CD14-positive monocyte (primary cell): ENCODE measurements at regions not wholly inside any gene's neighbourhood (a gene's known extent, or its start where the extent isn't known, plus 50 kb on each side); places are given as distances from the start of the nearest gene placed in this dataset.

Experiments
- DNase-seq, 3 donors: peaks; one replicate each; pipeline ENCODE4 v3.0.0-alpha.2; 2011 to 2022
- H2AFZ ChIP-seq: 2 replicates; pipeline ENCODE4 v1.6.0; 2012; ENCODE audit warnings: mild to moderate bottlenecking, low read depth, low read length, inconsistent platforms; ENCODE audit not compliant: insufficient read depth, poor library complexity, severe bottlenecking
- H3K27ac ChIP-seq, 2 donors: 1 replicate in 1 of 2; 2 replicates in 1 of 2; pipeline ENCODE4 v1.5.1; 2012 to 2013; ENCODE audit warnings: low read length in 2 of 2, control low read depth in 1 of 2, inconsistent platforms in 1 of 2, low read depth in 1 of 2, mild to moderate bottlenecking in 1 of 2
- H3K27me3 ChIP-seq, 2 donors: one replicate each; pipeline versions ENCODE4 v1.6.0 to v1.6.1; 2011 to 2013; ENCODE audit warnings: low read length in 2 of 2; ENCODE audit not compliant: control insufficient read depth in 2 of 2, insufficient read depth in 2 of 2
- H3K36me3 ChIP-seq, 2 donors: replicated peaks in 1 of 2; 1 replicate in 1 of 2; 2 replicates in 1 of 2; pipeline versions ENCODE4 v1.5.1 to v1.6.1; 2012 to 2013; ENCODE audit warnings: low read length in 2 of 2, control low read depth in 1 of 2, inconsistent platforms in 1 of 2, mild to moderate bottlenecking in 1 of 2; ENCODE audit not compliant: insufficient read depth in 2 of 2, control insufficient read depth in 1 of 2
- H3K4me1 ChIP-seq, 2 donors: 1 replicate in 1 of 2; 2 replicates in 1 of 2; pipeline versions ENCODE4 v1.5.1 to v1.6.1; 2012 to 2013; ENCODE audit warnings: low read length in 2 of 2, control low read depth in 1 of 2, inconsistent platforms in 1 of 2, mild to moderate bottlenecking in 1 of 2, moderate library complexity in 1 of 2; ENCODE audit not compliant: insufficient read depth in 2 of 2, control insufficient read depth in 1 of 2
- H3K4me2 ChIP-seq: replicated peaks from 2 replicates; pipeline ENCODE3; 2012; ENCODE audit warnings: low read length, moderate library complexity, mild to moderate bottlenecking; ENCODE audit not compliant: poor library complexity, severe bottlenecking; ENCODE audit errors: extremely low read depth
- H3K4me3 ChIP-seq, 3 experiments: fragments of 200-600 bp in 1 of 3; sonication (generic) in 1 of 3; replicated peaks in 1 of 3; 1 replicate in 2 of 3; 2 replicates in 1 of 3; pipeline ENCODE4 v1.5.1; 2011 to 2013; ENCODE audit warnings: low read length in 3 of 3, mild to moderate bottlenecking in 3 of 3, control low read depth in 2 of 3, low read depth in 2 of 3, inconsistent platforms in 1 of 3, moderate library complexity in 1 of 3
- H3K79me2 ChIP-seq: 2 replicates; pipeline ENCODE4 v1.6.0; 2012; ENCODE audit warnings: mild to moderate bottlenecking, control low read depth, inconsistent platforms, low read length, moderate library complexity; ENCODE audit not compliant: insufficient read depth
- H3K9ac ChIP-seq: 2 replicates; pipeline ENCODE4 v1.6.0; 2017; ENCODE audit warnings: low read length, mild to moderate bottlenecking; ENCODE audit not compliant: insufficient read depth, poor library complexity, severe bottlenecking
- H3K9me3 ChIP-seq, 2 donors: replicated peaks in 1 of 2; 1 replicate in 1 of 2; 2 replicates in 1 of 2; pipeline versions ENCODE4 v1.5.1 to v1.6.1; 2012 to 2013; ENCODE audit warnings: low read length in 2 of 2, control low read depth in 1 of 2; ENCODE audit not compliant: control insufficient read depth in 1 of 2, insufficient read depth in 1 of 2
- H4K20me1 ChIP-seq: 2 replicates; pipeline ENCODE4 v1.6.0; 2012; ENCODE audit warnings: mild to moderate bottlenecking, low read length, control low read depth, moderate library complexity; ENCODE audit not compliant: insufficient read depth
- H3K27ac Mint-ChIP-seq, 7 donors: one replicate each; pipeline ENCODE4 v1.8.0; 2020; ENCODE audit warnings: mild to moderate bottlenecking in 7 of 7, mixed read lengths in 7 of 7, moderate library complexity in 6 of 7, inconsistent platforms in 2 of 7
- H3K27me3 Mint-ChIP-seq, 3 donors: one replicate each; pipeline ENCODE4 v1.8.0; 2021 to 2022; ENCODE audit warnings: low read depth in 3 of 3, mild to moderate bottlenecking in 3 of 3, mixed read lengths in 3 of 3, moderate library complexity in 3 of 3, inconsistent platforms in 1 of 3
- H3K36me3 Mint-ChIP-seq, 2 donors: one replicate each; pipeline ENCODE4 v1.8.0; 2020; ENCODE audit warnings: mixed read lengths in 2 of 2, inconsistent platforms in 1 of 2, mild to moderate bottlenecking in 1 of 2
- H3K4me1 Mint-ChIP-seq: one replicate; pipeline ENCODE4 v1.8.0; 2020; ENCODE audit warnings: mild to moderate bottlenecking, mixed read lengths
- H3K4me3 Mint-ChIP-seq, 2 donors: one replicate each; pipeline ENCODE4 v1.8.0; 2020; ENCODE audit warnings: mild to moderate bottlenecking in 2 of 2, mixed read lengths in 2 of 2, moderate library complexity in 1 of 2
- H3K9me3 Mint-ChIP-seq, 7 donors: one replicate each; pipeline ENCODE4 v1.8.0; 2020 to 2022; ENCODE audit warnings: mixed read lengths in 7 of 7, mild to moderate bottlenecking in 6 of 7, moderate library complexity in 6 of 7, inconsistent platforms in 2 of 7
- WGBS: methylation state at CpG from one replicate; pipeline ENCODE4 v1.1.5; 2013; ENCODE audit warnings: missing lambda C conversion rate; ENCODE audit not compliant: insufficient coverage; 5-methylcytosine and 5-hydroxymethylcytosine counted together
- intact Hi-C, 2 donors: fragments of 100-400 bp; cut with micrococcal nuclease; formaldehyde crosslinking; loops; one replicate each; pipeline versions ENCODE4 v1.15.0 to v1.15.1; 2023
- TF ChIP-seq, protein P1 (sequence below): fragments of 200-600 bp; IDR thresholded peaks from one replicate; pipeline ENCODE4 v1.8.0; 2022; ENCODE audit warnings: antibody characterized with exemption, mild to moderate bottlenecking

DNA sequence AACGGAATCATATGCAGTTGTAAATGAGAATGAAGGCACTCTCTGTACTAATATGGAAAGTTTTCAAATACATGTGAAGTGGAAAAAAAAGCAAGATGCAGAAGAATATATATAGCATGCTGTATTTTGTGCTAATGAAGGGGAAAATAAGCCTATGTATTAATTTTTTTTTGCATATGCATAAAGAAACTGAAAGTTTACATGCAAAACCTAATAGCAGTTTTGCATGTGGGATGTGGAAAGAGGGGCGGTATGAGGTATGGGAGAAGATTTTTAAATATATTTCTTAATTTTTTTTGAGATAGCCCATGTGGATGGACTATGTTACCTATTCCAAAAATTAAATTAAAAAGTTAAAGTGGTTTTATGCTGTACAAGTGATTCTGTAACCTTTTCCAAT, 83.7 kb upstream of the IL12B start:
- peaks cover 14 to 16% of the 10 kb centered on the region in 2 donors for H3K4me1 ChIP-seq

DNA sequence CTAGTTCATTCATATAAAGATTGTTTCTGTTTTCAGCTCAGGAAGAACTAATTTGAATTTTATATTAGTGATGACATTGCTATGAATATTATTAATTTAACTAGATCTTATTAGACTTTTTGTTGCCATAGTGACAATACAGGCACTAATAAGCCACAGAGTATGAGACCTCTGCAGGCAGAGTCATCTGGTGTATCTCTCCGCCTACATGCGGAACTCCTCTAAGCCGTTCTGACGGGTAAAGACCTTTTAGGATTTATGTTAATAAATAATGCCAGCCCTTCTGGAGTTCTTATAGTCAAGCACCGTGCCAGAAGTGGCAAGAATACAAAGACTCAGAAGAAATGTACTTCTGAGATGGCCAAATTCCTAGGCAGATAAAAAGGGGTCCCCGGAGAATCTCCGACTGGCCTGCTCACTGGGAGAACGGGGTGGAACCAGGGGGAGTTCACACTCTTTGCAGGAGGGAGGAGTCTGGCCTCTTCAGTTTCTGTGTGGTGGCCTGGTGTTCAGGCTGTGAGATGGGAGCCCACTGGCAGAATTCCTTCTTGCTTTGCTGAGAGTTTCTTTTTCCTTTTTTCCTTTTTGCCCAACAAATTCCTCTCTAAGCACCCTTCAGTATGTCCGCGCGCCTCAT, 85.1 kb upstream of the IL12B start:
- Histone ChIP-seq H3K4me1 (peaks cover 14 to 16% of the 10 kb centered on the region in 2 donors), H2AFZ (no peak overlapping the region), H3K27ac (no peak overlapping the region), H3K9me3 (no peaks in the 10 kb centered on the region), H3K79me2 (no peaks in the 10 kb centered on the region), H3K4me2 (no peak overlapping the region), H3K4me3 (no peak overlapping the region), H3K27me3 (no peaks in the 10 kb centered on the region), H4K20me1 (no peaks in the 10 kb centered on the region), H3K36me3 (no peaks in the 10 kb centered on the region), H3K9ac (no peak overlapping the region)
- TF ChIP-seq, protein P1, sequence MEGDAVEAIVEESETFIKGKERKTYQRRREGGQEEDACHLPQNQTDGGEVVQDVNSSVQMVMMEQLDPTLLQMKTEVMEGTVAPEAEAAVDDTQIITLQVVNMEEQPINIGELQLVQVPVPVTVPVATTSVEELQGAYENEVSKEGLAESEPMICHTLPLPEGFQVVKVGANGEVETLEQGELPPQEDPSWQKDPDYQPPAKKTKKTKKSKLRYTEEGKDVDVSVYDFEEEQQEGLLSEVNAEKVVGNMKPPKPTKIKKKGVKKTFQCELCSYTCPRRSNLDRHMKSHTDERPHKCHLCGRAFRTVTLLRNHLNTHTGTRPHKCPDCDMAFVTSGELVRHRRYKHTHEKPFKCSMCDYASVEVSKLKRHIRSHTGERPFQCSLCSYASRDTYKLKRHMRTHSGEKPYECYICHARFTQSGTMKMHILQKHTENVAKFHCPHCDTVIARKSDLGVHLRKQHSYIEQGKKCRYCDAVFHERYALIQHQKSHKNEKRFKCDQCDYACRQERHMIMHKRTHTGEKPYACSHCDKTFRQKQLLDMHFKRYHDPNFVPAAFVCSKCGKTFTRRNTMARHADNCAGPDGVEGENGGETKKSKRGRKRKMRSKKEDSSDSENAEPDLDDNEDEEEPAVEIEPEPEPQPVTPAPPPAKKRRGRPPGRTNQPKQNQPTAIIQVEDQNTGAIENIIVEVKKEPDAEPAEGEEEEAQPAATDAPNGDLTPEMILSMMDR, result no peak
- H3K27me3 Mint-ChIP-seq, result peaks cover 0 to 2% (median 0%) of the 10 kb centered on the region in 3 donors
- H3K4me3 Mint-ChIP-seq, result no peak overlapping the region
- DNase-seq, result no peak
- no peaks in the 10 kb centered on the region for H3K36me3 Mint-ChIP-seq
- peaks cover 20% of the 10 kb centered on the region for H3K4me1 Mint-ChIP-seq
- no peaks in the 10 kb centered on the region for H3K9me3 Mint-ChIP-seq
- intact Hi-C loops, result no loop called here
- WGBS, result 96% methylated on average over 6 of the region's 11 CpGs
- no peak overlapping the region for H3K27ac Mint-ChIP-seq

More for the DNA sequence above, 83.7 kb upstream of the IL12B start:
- H3K79me2 ChIP-seq, result no peaks in the 10 kb centered on the region
- H3K4me3 ChIP-seq, result no peak overlapping the region
- no peak for DNase-seq
- intact Hi-C loops, result no loop called here
- no peaks in the 10 kb centered on the region for H3K36me3 ChIP-seq
- no peaks in the 10 kb centered on the region for H4K20me1 ChIP-seq
- no peak overlapping the region for H3K9ac ChIP-seq
- no peak overlapping the region for H2AFZ ChIP-seq
- Mint-ChIP-seq H3K36me3 (no peaks in the 10 kb centered on the region), H3K4me1 (peaks cover 24% of the 10 kb centered on the region), H3K27ac (no peak overlapping the region), H3K27me3 (peaks cover 0 to 2% (median 0%) of the 10 kb centered on the region in 3 donors), H3K4me3 (no peak overlapping the region), H3K9me3 (no peaks in the 10 kb centered on the region)
- TF ChIP-seq, protein P1, result no peak
- no peaks in the 10 kb centered on the region for H3K27me3 ChIP-seq
- no peaks in the 10 kb centered on the region for H3K9me3 ChIP-seq
- H3K4me2 ChIP-seq, result no peak overlapping the region
- no peak overlapping the region for H3K27ac ChIP-seq
- no CpG with 5 or more reads among the region's 2 CpGs for WGBS
